GM12892 (cell line): ENCODE measurements at regions not wholly inside any gene's neighbourhood (a gene's known extent, or its start where the extent isn't known, plus 50 kb on each side); places are given as distances from the start of the nearest gene placed in this dataset.

Experiments
- POLR2A ChIP-seq: IDR thresholded peaks from 2 replicates; pipeline ENCODE4 v1.6.1; 2011; ENCODE audit warnings: low read depth, low read length, control low read depth
- POLR2AphosphoS5 ChIP-seq: IDR thresholded peaks from 2 replicates; pipeline ENCODE4 v1.6.1; 2011; ENCODE audit warnings: low read depth, low read length, control low read depth

GRCh38 chr12:25725470-25725869 lies 172.4 kb upstream of the LMNTD1 start:
- TF ChIP-seq POLR2A (no peak), POLR2AphosphoS5 (no peak)
